ENCODE measurements at regions not wholly inside any gene's neighbourhood (a gene's known extent, or its start where the extent isn't known, plus 50 kb on each side); places are given as distances from the start of the nearest gene placed in this dataset.

DNA sequence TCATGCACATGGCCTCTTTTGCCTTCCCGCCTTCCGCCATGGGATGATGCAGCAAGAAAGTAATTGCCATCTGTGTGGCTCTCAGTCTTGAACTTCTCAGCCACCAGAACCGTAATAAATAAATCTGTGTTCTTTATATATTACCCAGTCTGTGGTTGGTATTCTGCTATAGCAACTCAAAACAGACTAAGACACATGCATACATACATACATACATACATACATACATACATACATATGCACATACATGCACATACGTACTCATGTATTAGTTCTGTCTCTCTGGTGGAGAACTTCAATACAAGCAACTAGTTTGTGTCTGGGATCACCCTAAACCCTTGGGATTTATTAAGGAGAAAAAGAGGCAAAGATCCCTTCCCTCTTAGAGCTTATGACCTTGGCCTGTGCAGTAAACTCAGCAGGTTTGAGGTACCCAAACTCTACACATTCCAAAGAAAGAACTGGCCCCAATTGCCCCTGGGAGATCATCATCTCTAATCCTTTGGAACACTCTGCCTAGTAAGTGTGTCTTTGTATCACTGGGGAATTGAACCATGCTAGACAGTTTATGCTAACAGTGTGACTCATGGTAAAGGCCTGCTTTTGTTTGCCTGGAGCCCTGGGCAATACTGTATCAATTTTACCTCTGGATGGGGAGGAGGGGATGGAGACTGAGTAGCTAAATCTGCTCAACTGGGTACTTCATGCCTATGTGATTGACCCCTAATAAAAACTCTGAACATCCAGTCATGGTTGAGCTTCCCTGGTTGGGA, 115.6 kb upstream of the LMCD1 start:
- Histone ChIP-seq H3K4me1 (ENCODE audit: insufficient read depth, low read length, poor library complexity, severe bottlenecking) (no peaks in the 10 kb centered on the region), H4K20me1 (ENCODE audit: insufficient read depth, low read length) (no peaks in the 10 kb centered on the region), H3K36me3 (ENCODE audit: insufficient read depth, low read length) (no peaks in the 10 kb centered on the region), H2AFZ (ENCODE audit: low read length) (no peak overlapping the region), H3K9me3 (ENCODE audit: low read length) (no peaks in the 10 kb centered on the region), H3K4me2 (ENCODE audit: low read length) (no peak overlapping the region), H3K4me3 (ENCODE audit: low read depth, low read length, poor library complexity, severe bottlenecking) (no peak overlapping the region), H3K79me2 (ENCODE audit: insufficient read depth, low read depth, low read length) (no peaks in the 10 kb centered on the region), H3K9me2 (ENCODE audit: insufficient read depth, low read length) (no peaks in the 10 kb centered on the region), H3K27ac (ENCODE audit: low read depth, low read length, poor library complexity, severe bottlenecking) (no peak overlapping the region)
- intact Hi-C loops (cut with micrococcal nuclease; ENCODE audit: unreplicated experiment): no loop called here
- no peak for TF ChIP-seq EZH2phosphoT487 (IDR thresholded peaks at IDR 0.05; ENCODE audit: borderline replicate concordance, low read depth, low read length)
- TF ChIP-seq, protein P1, sequence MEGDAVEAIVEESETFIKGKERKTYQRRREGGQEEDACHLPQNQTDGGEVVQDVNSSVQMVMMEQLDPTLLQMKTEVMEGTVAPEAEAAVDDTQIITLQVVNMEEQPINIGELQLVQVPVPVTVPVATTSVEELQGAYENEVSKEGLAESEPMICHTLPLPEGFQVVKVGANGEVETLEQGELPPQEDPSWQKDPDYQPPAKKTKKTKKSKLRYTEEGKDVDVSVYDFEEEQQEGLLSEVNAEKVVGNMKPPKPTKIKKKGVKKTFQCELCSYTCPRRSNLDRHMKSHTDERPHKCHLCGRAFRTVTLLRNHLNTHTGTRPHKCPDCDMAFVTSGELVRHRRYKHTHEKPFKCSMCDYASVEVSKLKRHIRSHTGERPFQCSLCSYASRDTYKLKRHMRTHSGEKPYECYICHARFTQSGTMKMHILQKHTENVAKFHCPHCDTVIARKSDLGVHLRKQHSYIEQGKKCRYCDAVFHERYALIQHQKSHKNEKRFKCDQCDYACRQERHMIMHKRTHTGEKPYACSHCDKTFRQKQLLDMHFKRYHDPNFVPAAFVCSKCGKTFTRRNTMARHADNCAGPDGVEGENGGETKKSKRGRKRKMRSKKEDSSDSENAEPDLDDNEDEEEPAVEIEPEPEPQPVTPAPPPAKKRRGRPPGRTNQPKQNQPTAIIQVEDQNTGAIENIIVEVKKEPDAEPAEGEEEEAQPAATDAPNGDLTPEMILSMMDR (conservative IDR thresholded peaks at IDR 0.05; ENCODE audit: low read length): no peak
- DNase-seq (ENCODE audit: low spot score): no peak
- ChIA-PET CTCF (ENCODE audit: unreplicated experiment) (no interaction called here), POLR2A (interaction anchor here (1.4 kb wide), 1 partner anchor 10 kb away, joined by 8 read pairs; no protein-coding TSS in a partner anchor)
- BruUV-seq (replicated peaks): no TSS peak

DNA sequence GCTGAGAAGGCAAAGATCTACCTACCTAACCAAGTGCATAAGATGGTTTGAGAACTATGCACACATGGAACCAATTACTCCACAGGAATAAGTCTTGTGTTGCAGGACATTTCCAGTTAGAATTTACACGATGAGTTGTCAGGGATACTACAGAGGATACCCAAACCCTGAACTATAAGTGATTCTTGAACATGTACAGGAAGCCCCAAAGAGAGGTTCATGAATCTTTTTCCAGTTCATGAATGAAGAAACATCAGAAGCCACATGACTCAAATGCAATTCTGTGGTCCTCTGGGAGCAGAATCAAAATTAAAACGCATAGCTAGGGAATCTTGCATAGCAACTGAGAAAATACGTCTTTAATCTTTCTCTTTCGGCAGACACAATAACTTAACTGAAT, 114.1 kb upstream of the LMCD1 start:
- Histone ChIP-seq H4K20me1 (ENCODE audit: insufficient read depth, low read length) (no peaks in the 10 kb centered on the region), H3K9me3 (ENCODE audit: low read length) (no peaks in the 10 kb centered on the region), H3K27ac (ENCODE audit: low read depth, low read length, poor library complexity, severe bottlenecking) (no peak overlapping the region), H3K4me3 (ENCODE audit: low read depth, low read length, poor library complexity, severe bottlenecking) (no peak overlapping the region), H3K36me3 (ENCODE audit: insufficient read depth, low read length) (no peaks in the 10 kb centered on the region), H2AFZ (ENCODE audit: low read length) (no peak overlapping the region), H3K4me2 (ENCODE audit: low read length) (no peak overlapping the region), H3K4me1 (ENCODE audit: insufficient read depth, low read length, poor library complexity, severe bottlenecking) (no peaks in the 10 kb centered on the region), H3K9me2 (ENCODE audit: insufficient read depth, low read length) (no peaks in the 10 kb centered on the region), H3K79me2 (ENCODE audit: insufficient read depth, low read depth, low read length) (no peaks in the 10 kb centered on the region)
- CTCF ChIA-PET (ENCODE audit: unreplicated experiment): no interaction called here
- intact Hi-C loops (cut with micrococcal nuclease; ENCODE audit: unreplicated experiment): no loop called here
- POLR2A ChIA-PET: interaction anchor here (0.6 to 1.4 kb wide), 4 partner anchors 9 to 153 kb away, joined by 3 to 8 read pairs (median 3); no protein-coding TSS in a partner anchor
- DNase-seq (ENCODE audit: low spot score): no peak
- TF ChIP-seq EZH2phosphoT487 (IDR thresholded peaks at IDR 0.05; ENCODE audit: borderline replicate concordance, low read depth, low read length): no peak
- TF ChIP-seq, protein P1 (conservative IDR thresholded peaks at IDR 0.05; ENCODE audit: low read length): no peak
- no TSS peak for BruUV-seq (replicated peaks)

DNA sequence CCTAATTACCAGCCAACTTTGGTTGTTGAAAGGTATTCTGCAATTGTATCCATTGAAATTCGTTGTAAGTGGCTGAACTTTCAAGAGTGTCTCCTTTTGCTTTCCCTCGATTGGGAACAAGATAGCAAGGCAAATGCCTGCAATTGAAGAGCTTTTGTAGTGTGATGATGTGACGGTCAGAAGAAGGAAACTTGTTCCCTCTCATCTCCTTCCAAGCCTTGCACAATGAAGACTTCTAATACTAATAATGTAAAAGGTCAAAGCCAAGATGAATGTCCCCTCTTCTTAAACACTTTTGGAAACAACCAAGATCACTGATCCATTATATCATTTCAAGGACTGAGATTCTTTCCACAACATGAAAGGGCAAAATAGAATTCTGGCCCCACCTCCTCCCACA, 101.9 kb upstream of the LMCD1 start:
- TF ChIP-seq, protein P1 (conservative IDR thresholded peaks at IDR 0.05; ENCODE audit: low read length): no peak
- TF ChIP-seq EZH2phosphoT487 (IDR thresholded peaks at IDR 0.05; ENCODE audit: borderline replicate concordance, low read depth, low read length): no peak

More for the DNA sequence above, 101.9 kb upstream of the LMCD1 start:
- no peaks in the 10 kb centered on the region for H4K20me1 ChIP-seq (ENCODE audit: insufficient read depth, low read length)
- no peaks in the 10 kb centered on the region for H3K79me2 ChIP-seq (ENCODE audit: insufficient read depth, low read depth, low read length)
- H2AFZ ChIP-seq (ENCODE audit: low read length): no peak overlapping the region
- no peak for DNase-seq (ENCODE audit: low spot score)
- H3K9me3 ChIP-seq (ENCODE audit: low read length): no peaks in the 10 kb centered on the region
- no peak overlapping the region for H3K27ac ChIP-seq (ENCODE audit: low read depth, low read length, poor library complexity, severe bottlenecking)
- no peaks in the 10 kb centered on the region for H3K36me3 ChIP-seq (ENCODE audit: insufficient read depth, low read length)
- no TSS peak for BruUV-seq (replicated peaks)
- intact Hi-C loops (cut with micrococcal nuclease; ENCODE audit: unreplicated experiment): no loop called here
- ChIA-PET CTCF (ENCODE audit: unreplicated experiment) (no interaction called here), POLR2A (no interaction called here)
- H3K4me1 ChIP-seq (ENCODE audit: insufficient read depth, low read length, poor library complexity, severe bottlenecking): no peaks in the 10 kb centered on the region
- H3K9me2 ChIP-seq (ENCODE audit: insufficient read depth, low read length): no peaks in the 10 kb centered on the region
- H3K4me2 ChIP-seq (ENCODE audit: low read length): no peak overlapping the region
- no peak overlapping the region for H3K4me3 ChIP-seq (ENCODE audit: low read depth, low read length, poor library complexity, severe bottlenecking)

All from OCI-LY7 (cell line).